ENCODE measurements at regions not wholly inside any gene's neighbourhood (a gene's known extent, or its start where the extent isn't known, plus 50 kb on each side); places are given as distances from the start of the nearest gene placed in this dataset.
"Not testable (repeated sequence)": the region's sequence is repeated elsewhere in the genome, so short reads cannot be mapped to it uniquely, and the experiment has no call there.

GRCh38 chr16:29148131-29148691, 163.4 kb downstream of the LAT start:
- DNase-seq = peak; percentile 29 to 53
- ATAC-seq (ENCODE audit: low FRiP score) = no peak

GRCh38 chr16:29147710-29148109, 162.9 kb downstream of the LAT start:
- intact Hi-C loops (cut with DNase I) = not testable (repeated sequence)
- 80 to 93% methylated on average over 8 to 10 of the region's 10 CpGs for WGBS, 2 donors

More at GRCh38 chr16:29148131-29148691, 163.4 kb downstream of the LAT start:
- 85 to 87% methylated on average over 15 of the region's 15 CpGs for WGBS, 2 donors
- Histone ChIP-seq H3K36me3 (ENCODE audit: control insufficient read depth in 1 of 2, insufficient read depth in 2 of 2, low read length in 1 of 2) (no peaks in the 10 kb centered on the region), H3K4me3 (ENCODE audit: low read length in 2 of 2) (no peak overlapping the region), H3K27ac (ENCODE audit: low read depth in 1 of 2, low read length in 2 of 2) (no peak overlapping the region), H3K9me3 (ENCODE audit: control insufficient read depth, low read length) (no peaks in the 10 kb centered on the region), H3K4me1 (ENCODE audit: control insufficient read depth in 1 of 2, insufficient read depth in 2 of 2, low read length in 2 of 2) (no peaks in the 10 kb centered on the region), H3K27me3 (ENCODE audit: control insufficient read depth in 1 of 2, insufficient read depth in 2 of 2, low read length in 1 of 2) (no peaks in the 10 kb centered on the region)
- intact Hi-C loops (cut with DNase I) = no loop called here

GRCh38 chr16:29146808-29147643, 162.2 kb downstream of the LAT start:
- peak; percentile 30 to 51 for DNase-seq

More at GRCh38 chr16:29147710-29148109, 162.9 kb downstream of the LAT start:
- H3K27me3 ChIP-seq (ENCODE audit: control insufficient read depth in 1 of 2, insufficient read depth in 2 of 2, low read length in 1 of 2); H3K27ac ChIP-seq (ENCODE audit: low read depth in 1 of 2, low read length in 2 of 2); H3K4me3 ChIP-seq (ENCODE audit: low read length in 2 of 2); H3K36me3 ChIP-seq (ENCODE audit: control insufficient read depth in 1 of 2, insufficient read depth in 2 of 2, low read length in 1 of 2); H3K4me1 ChIP-seq (ENCODE audit: control insufficient read depth in 1 of 2, insufficient read depth in 2 of 2, low read length in 2 of 2); ATAC-seq (ENCODE audit: low FRiP score); H3K9me3 ChIP-seq (ENCODE audit: control insufficient read depth, low read length): not testable (repeated sequence)
- peak; percentile 24 for DNase-seq

GRCh38 chr16:29146266-29146665, 161.4 kb downstream of the LAT start:
- H3K4me3 ChIP-seq (ENCODE audit: low read length in 2 of 2) = no peak overlapping the region
- WGBS, 2 donors = 93 to 95% methylated on average over 15 of the region's 15 CpGs
- H3K27me3 ChIP-seq (ENCODE audit: control insufficient read depth in 1 of 2, insufficient read depth in 2 of 2, low read length in 1 of 2) = no peaks in the 10 kb centered on the region
- DNase-seq (peak; percentile 34 to 47), ATAC-seq (ENCODE audit: low FRiP score) (no peak)
- intact Hi-C loops (cut with DNase I) = no loop called here
- H3K9me3 ChIP-seq (ENCODE audit: control insufficient read depth, low read length) = no peaks in the 10 kb centered on the region
- H3K36me3 ChIP-seq (ENCODE audit: control insufficient read depth in 1 of 2, insufficient read depth in 2 of 2, low read length in 1 of 2) = no peaks in the 10 kb centered on the region
- no peak overlapping the region for H3K27ac ChIP-seq (ENCODE audit: low read depth in 1 of 2, low read length in 2 of 2)
- H3K4me1 ChIP-seq (ENCODE audit: control insufficient read depth in 1 of 2, insufficient read depth in 2 of 2, low read length in 2 of 2) = no peaks in the 10 kb centered on the region

More at GRCh38 chr16:29146808-29147643, 162.2 kb downstream of the LAT start:
- H3K4me3 ChIP-seq (ENCODE audit: low read length in 2 of 2); ATAC-seq (ENCODE audit: low FRiP score); H3K4me1 ChIP-seq (ENCODE audit: control insufficient read depth in 1 of 2, insufficient read depth in 2 of 2, low read length in 2 of 2); H3K36me3 ChIP-seq (ENCODE audit: control insufficient read depth in 1 of 2, insufficient read depth in 2 of 2, low read length in 1 of 2); intact Hi-C loops (cut with DNase I); H3K9me3 ChIP-seq (ENCODE audit: control insufficient read depth, low read length); H3K27ac ChIP-seq (ENCODE audit: low read depth in 1 of 2, low read length in 2 of 2); H3K27me3 ChIP-seq (ENCODE audit: control insufficient read depth in 1 of 2, insufficient read depth in 2 of 2, low read length in 1 of 2): not testable (repeated sequence)
- WGBS, 2 donors = 92 to 93% methylated on average over 10 to 11 of the region's 11 CpGs

DNA sequence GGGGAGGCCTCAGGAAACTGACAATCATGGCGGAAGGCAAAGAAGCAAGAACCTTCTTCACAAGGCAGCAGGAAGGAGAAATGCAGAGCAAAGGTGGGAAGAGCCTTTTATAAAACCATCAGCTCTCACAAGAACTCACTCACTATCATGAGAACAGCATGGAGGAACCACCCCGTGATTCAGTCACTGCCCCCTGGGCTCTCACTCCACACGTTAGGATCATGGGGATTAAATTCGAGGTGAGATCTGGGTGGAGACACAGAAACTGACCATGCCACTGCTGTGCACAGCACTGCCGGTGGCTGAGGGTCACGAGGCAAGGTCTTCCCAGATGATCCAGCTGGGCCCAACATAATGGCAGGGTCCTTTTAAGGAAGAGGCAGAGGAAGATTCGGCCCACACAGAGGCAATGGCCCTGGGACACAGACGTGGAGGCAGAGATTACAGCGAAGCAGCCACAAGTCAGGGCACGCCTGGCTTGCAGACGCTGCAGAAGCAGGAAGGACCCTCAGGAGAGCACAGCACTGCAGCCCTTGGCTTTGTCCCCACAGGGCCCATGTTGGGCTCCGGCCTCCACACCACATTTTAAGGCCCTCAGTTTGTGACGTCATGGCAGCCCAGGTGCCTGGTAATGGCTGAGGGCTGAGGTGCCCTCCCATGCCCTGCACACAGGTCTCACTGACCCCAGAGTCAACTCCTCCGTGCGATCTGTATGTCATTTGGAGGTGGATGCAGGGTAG, 160.8 kb downstream of the LAT start:
- H3K9me3 ChIP-seq (ENCODE audit: control insufficient read depth, low read length); H3K27ac ChIP-seq (ENCODE audit: low read depth in 1 of 2, low read length in 2 of 2); H3K27me3 ChIP-seq (ENCODE audit: control insufficient read depth in 1 of 2, insufficient read depth in 2 of 2, low read length in 1 of 2); ATAC-seq (ENCODE audit: low FRiP score); intact Hi-C loops (cut with DNase I); H3K4me3 ChIP-seq (ENCODE audit: low read length in 2 of 2); H3K4me1 ChIP-seq (ENCODE audit: control insufficient read depth in 1 of 2, insufficient read depth in 2 of 2, low read length in 2 of 2); H3K36me3 ChIP-seq (ENCODE audit: control insufficient read depth in 1 of 2, insufficient read depth in 2 of 2, low read length in 1 of 2): not testable (repeated sequence)
- 89 to 91% methylated on average over 15 of the region's 15 CpGs for WGBS, 2 donors
- peak; percentile 33 to 50 for DNase-seq

DNA sequence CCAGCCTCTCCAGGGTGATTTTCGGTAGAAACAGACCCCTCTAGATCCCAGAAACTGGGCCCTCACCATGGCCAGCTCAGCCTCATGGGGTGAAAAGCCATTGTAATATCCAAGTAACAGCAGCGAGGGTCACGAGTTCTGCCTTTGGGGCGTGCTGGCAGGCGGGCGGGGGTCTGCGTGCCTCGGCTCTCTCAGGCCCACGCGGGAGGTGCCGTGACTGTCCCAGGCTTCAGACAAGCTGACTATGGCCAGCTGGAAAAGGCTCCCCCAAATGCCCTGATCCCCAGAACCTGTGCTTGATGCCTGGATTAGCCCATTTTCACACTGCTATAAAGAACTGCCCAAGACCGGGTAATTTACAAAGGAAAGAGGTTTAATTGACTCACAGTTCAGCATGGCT, 160.2 kb downstream of the LAT start:
- H3K27ac ChIP-seq (ENCODE audit: low read depth in 1 of 2, low read length in 2 of 2); H3K4me3 ChIP-seq (ENCODE audit: low read length in 2 of 2); H3K4me1 ChIP-seq (ENCODE audit: control insufficient read depth in 1 of 2, insufficient read depth in 2 of 2, low read length in 2 of 2); ATAC-seq (ENCODE audit: low FRiP score); intact Hi-C loops (cut with DNase I); H3K36me3 ChIP-seq (ENCODE audit: control insufficient read depth in 1 of 2, insufficient read depth in 2 of 2, low read length in 1 of 2); H3K9me3 ChIP-seq (ENCODE audit: control insufficient read depth, low read length); H3K27me3 ChIP-seq (ENCODE audit: control insufficient read depth in 1 of 2, insufficient read depth in 2 of 2, low read length in 1 of 2): not testable (repeated sequence)
- peak; percentile 15 to 28 for DNase-seq
- WGBS, 2 donors = 92 to 97% methylated on average over 7 to 12 of the region's 12 CpGs

- 86 to 89% methylated on average over 14 to 15 of the region's 15 CpGs for WGBS, 2 donors
- ATAC-seq (ENCODE audit: low FRiP score); H3K36me3 ChIP-seq (ENCODE audit: control insufficient read depth in 1 of 2, insufficient read depth in 2 of 2, low read length in 1 of 2); intact Hi-C loops (cut with DNase I); H3K27me3 ChIP-seq (ENCODE audit: control insufficient read depth in 1 of 2, insufficient read depth in 2 of 2, low read length in 1 of 2); H3K27ac ChIP-seq (ENCODE audit: low read depth in 1 of 2, low read length in 2 of 2); H3K4me3 ChIP-seq (ENCODE audit: low read length in 2 of 2); H3K4me1 ChIP-seq (ENCODE audit: control insufficient read depth in 1 of 2, insufficient read depth in 2 of 2, low read length in 2 of 2); H3K9me3 ChIP-seq (ENCODE audit: control insufficient read depth, low read length): not testable (repeated sequence)
- peak; percentile 43 to 63 for DNase-seq
Measured at GRCh38 chr16:29144669-29145062, 159.8 kb downstream of the LAT start.

GRCh38 chr16:29143739-29144668, 159.2 kb downstream of the LAT start:
- H3K4me1 ChIP-seq (ENCODE audit: control insufficient read depth in 1 of 2, insufficient read depth in 2 of 2, low read length in 2 of 2); H3K27me3 ChIP-seq (ENCODE audit: control insufficient read depth in 1 of 2, insufficient read depth in 2 of 2, low read length in 1 of 2); intact Hi-C loops (cut with DNase I); ATAC-seq (ENCODE audit: low FRiP score); H3K27ac ChIP-seq (ENCODE audit: low read depth in 1 of 2, low read length in 2 of 2); H3K36me3 ChIP-seq (ENCODE audit: control insufficient read depth in 1 of 2, insufficient read depth in 2 of 2, low read length in 1 of 2); H3K9me3 ChIP-seq (ENCODE audit: control insufficient read depth, low read length); H3K4me3 ChIP-seq (ENCODE audit: low read length in 2 of 2): not testable (repeated sequence)
- DNase-seq = peak; percentile 32 to 49
- WGBS, 2 donors = 86 to 89% methylated on average over 20 to 22 of the region's 23 CpGs

Data from aorta (tissue), 5 donors.